Fibroblast of the aortic adventitia (primary cell): ENCODE measurements at regions not wholly inside any gene's neighbourhood (a gene's known extent, or its start where the extent isn't known, plus 50 kb on each side); places are given as distances from the start of the nearest gene placed in this dataset.

Experiments used
- DNase-seq: peaks from one replicate; pipeline ENCODE4 v3.0.0-alpha.2; 2010; ENCODE audit warnings: low read depth
- H3K4me3 ChIP-seq: 2 replicates; pipeline ENCODE4 v1.5.1; 2011; ENCODE audit warnings: low read depth, mild to moderate bottlenecking, control low read depth, low read length, moderate library complexity
- CTCF ChIP-seq: IDR thresholded peaks from 2 replicates; pipeline ENCODE4 v1.5.1; 2011; ENCODE audit warnings: mild to moderate bottlenecking, low read length, control low read depth, inconsistent platforms; ENCODE audit not compliant: insufficient read depth

- H3K4me3 ChIP-seq: no peak overlapping the region
- TF ChIP-seq CTCF: no peak
- DNase-seq: no peak
These were observed 1164.0 kb upstream of the RAG2 start for GRCh38 chr11:37762079-37762478.

DNA sequence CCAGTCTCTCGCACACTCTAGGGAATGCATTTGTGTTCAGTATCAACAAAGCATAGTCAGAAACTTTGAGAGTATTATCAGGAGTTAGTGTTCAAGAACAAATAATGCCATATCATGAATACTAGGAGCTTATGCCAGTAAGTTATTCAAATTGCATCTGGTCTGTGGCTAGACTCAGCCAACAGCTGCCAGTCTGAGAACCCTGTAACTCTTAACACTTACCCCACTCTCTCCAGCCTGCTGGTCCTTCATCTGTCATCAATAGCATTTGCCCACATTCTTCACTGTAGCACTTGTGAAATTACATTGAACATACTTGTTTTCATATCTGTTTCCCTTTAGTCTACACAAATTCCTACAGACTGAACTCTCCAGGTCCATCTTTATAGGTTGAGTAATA, 1157.5 kb upstream of the RAG2 start:
- H3K4me3 ChIP-seq: no peak overlapping the region
- no peak for DNase-seq
- no peak for TF ChIP-seq CTCF

DNA sequence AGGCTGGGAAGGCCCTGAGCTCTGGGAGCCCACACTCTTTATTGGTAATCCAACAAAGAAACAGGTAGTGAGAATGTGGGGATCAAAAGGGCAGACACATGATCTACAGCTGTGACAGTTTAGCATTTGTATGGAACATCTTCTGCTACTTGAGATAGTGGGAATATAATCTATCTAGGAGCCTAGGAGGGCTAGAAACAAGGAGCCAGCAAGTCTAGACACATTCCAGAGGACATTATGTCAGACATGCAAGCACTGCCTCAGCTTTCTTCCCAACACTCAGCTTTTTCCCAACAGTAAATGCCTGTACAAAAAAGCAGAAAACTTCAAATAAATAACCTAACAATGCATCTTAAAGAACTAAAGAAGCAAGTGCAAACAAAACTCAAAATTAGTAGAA, 1150.6 kb upstream of the RAG2 start:
- TF ChIP-seq CTCF: no peak
- DNase-seq: no peak
- no peak overlapping the region for H3K4me3 ChIP-seq

GRCh38 chr11:37747121-37747520, 1149.1 kb upstream of the RAG2 start:
- DNase-seq: peak; percentile 12
- no peak for TF ChIP-seq CTCF
- no peak overlapping the region for H3K4me3 ChIP-seq

GRCh38 chr11:37727371-37727770, 1129.3 kb upstream of the RAG2 start:
- no peak for TF ChIP-seq CTCF
- no peak for DNase-seq
- H3K4me3 ChIP-seq: no peak overlapping the region

DNA sequence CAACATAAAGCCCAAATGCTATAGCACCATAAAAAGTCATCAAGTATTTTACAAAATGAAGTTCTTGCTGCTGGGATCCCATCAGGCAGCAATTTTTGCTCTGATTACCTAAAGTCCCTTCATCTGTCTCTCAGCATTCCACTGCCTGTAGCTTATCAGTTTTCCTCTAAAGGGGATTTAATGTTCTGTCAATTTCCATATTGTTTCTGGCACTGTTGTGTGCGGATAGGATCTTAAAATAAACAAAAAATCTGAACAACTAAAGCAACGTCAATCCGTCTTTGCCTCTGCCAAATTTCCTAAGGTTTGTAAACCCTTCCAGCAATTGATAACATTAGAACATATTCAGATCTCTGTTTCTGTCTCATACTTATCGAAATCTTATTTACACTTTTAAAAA, 1126.3 kb upstream of the RAG2 start:
- DNase-seq: no peak
- TF ChIP-seq CTCF: no peak
- H3K4me3 ChIP-seq: no peak overlapping the region

- TF ChIP-seq CTCF: no peak
- no peak overlapping the region for H3K4me3 ChIP-seq
- peak; percentile 42 for DNase-seq
These were observed 1123.4 kb upstream of the RAG2 start for GRCh38 chr11:37721485-37721884.
